Osteocyte (in vitro differentiated cells): ENCODE measurements at regions not wholly inside any gene's neighbourhood (a gene's known extent, or its start where the extent isn't known, plus 50 kb on each side); places are given as distances from the start of the nearest gene placed in this dataset.
A peak's percentile ranks its signal among the peaks of the same experiment; 100 is the strongest.

Experiments used
- DNase-seq: peaks from one replicate; pipeline ENCODE4 v3.0.0; 2021; ENCODE audit warnings: mixed read lengths; ENCODE audit not compliant: unreplicated experiment; ENCODE audit errors: extremely low spot score
- H3K27ac Mint-ChIP-seq: one replicate; pipeline ENCODE4 v1.8.0; 2021; ENCODE audit warnings: mild to moderate bottlenecking, mixed read lengths; ENCODE audit not compliant: unreplicated experiment
- H3K27me3 Mint-ChIP-seq: one replicate; pipeline ENCODE4 v1.8.0; 2021; ENCODE audit warnings: mixed read lengths; ENCODE audit not compliant: unreplicated experiment
- H3K36me3 Mint-ChIP-seq: one replicate; pipeline ENCODE4 v1.8.0; 2021; ENCODE audit warnings: mixed read lengths; ENCODE audit not compliant: unreplicated experiment
- H3K4me1 Mint-ChIP-seq: one replicate; pipeline ENCODE4 v1.8.0; 2021; ENCODE audit warnings: mixed read lengths; ENCODE audit not compliant: unreplicated experiment
- H3K4me3 Mint-ChIP-seq: one replicate; pipeline ENCODE4 v1.8.0; 2021; ENCODE audit warnings: mild to moderate bottlenecking, moderate library complexity, mixed read lengths; ENCODE audit not compliant: unreplicated experiment
- H3K9me3 Mint-ChIP-seq: one replicate; pipeline ENCODE4 v1.8.0; 2021; ENCODE audit warnings: mixed read lengths; ENCODE audit not compliant: unreplicated experiment
- CTCF ChIP-seq: fragments of 200-600 bp; sonication (generic); IDR thresholded peaks from 2 replicates; pipeline ENCODE4 v1.5.0; 2021; ENCODE audit warnings: antibody characterized with exemption, mild to moderate bottlenecking, moderate library complexity

- peaks cover 28% of the 10 kb centered on the region for H3K4me1 Mint-ChIP-seq
- H3K9me3 Mint-ChIP-seq = no peaks in the 10 kb centered on the region
- H3K4me3 Mint-ChIP-seq = no peak overlapping the region
- peak overlapping the region; percentile 59 for H3K27ac Mint-ChIP-seq
- no peaks in the 10 kb centered on the region for H3K27me3 Mint-ChIP-seq
- H3K36me3 Mint-ChIP-seq = no peaks in the 10 kb centered on the region
- TF ChIP-seq CTCF = no peak
- no peak for DNase-seq
These were observed 107.8 kb downstream of the SIK1 start for GRCh38 chr21:43318841-43319781.

- peaks cover 27% of the 10 kb centered on the region for H3K4me1 Mint-ChIP-seq
- DNase-seq = no peak
- H3K27me3 Mint-ChIP-seq = no peaks in the 10 kb centered on the region
- H3K36me3 Mint-ChIP-seq = no peaks in the 10 kb centered on the region
- no peaks in the 10 kb centered on the region for H3K9me3 Mint-ChIP-seq
- TF ChIP-seq CTCF = no peak
- H3K4me3 Mint-ChIP-seq = no peak overlapping the region
- no peak overlapping the region for H3K27ac Mint-ChIP-seq
These were observed 108.6 kb downstream of the SIK1 start for GRCh38 chr21:43318368-43318767.

- Mint-ChIP-seq H3K36me3 (no peaks in the 10 kb centered on the region), H3K27me3 (no peaks in the 10 kb centered on the region), H3K9me3 (no peaks in the 10 kb centered on the region), H3K4me3 (no peak overlapping the region), H3K4me1 (peaks cover 27% of the 10 kb centered on the region), H3K27ac (no peak overlapping the region)
- DNase-seq = no peak
- no peak for TF ChIP-seq CTCF
These were observed 109.0 kb downstream of the SIK1 start for GRCh38 chr21:43317959-43318358.

GRCh38 chr21:43317254-43317748 is 109.6 kb downstream of the SIK1 start:
- Mint-ChIP-seq H3K4me1 (peaks cover 33% of the 10 kb centered on the region), H3K4me3 (no peak overlapping the region), H3K36me3 (no peaks in the 10 kb centered on the region), H3K9me3 (no peaks in the 10 kb centered on the region), H3K27me3 (no peaks in the 10 kb centered on the region), H3K27ac (no peak overlapping the region)
- TF ChIP-seq CTCF = no peak
- DNase-seq = no peak

GRCh38 chr21:43316156-43316845 is 110.6 kb downstream of the SIK1 start:
- H3K4me3 Mint-ChIP-seq = no peak overlapping the region
- no peak for TF ChIP-seq CTCF
- no peaks in the 10 kb centered on the region for H3K27me3 Mint-ChIP-seq

More at GRCh38 chr21:43316156-43316845, 110.6 kb downstream of the SIK1 start:
- Mint-ChIP-seq H3K36me3 (no peaks in the 10 kb centered on the region), H3K9me3 (no peaks in the 10 kb centered on the region), H3K27ac (no peak overlapping the region), H3K4me1 (peaks cover 37% of the 10 kb centered on the region)
- no peak for DNase-seq
